Neural progenitor cell (in vitro differentiated cells): ENCODE measurements at regions not wholly inside any gene's neighbourhood (a gene's known extent, or its start where the extent isn't known, plus 50 kb on each side); places are given as distances from the start of the nearest gene placed in this dataset.

Source experiments
- DNase-seq: peaks from one replicate; pipeline ENCODE4 v3.0.0-alpha.2; 2016; ENCODE audit warnings: low spot score
- H2AFZ ChIP-seq: fragments of 200-600 bp; sonication (generic); replicated peaks from 2 replicates; pipeline ENCODE4 v1.6.1; 2016; ENCODE audit warnings: antibody characterized with exemption
- H3F3A ChIP-seq: fragments of 200-600 bp; sonication (generic); 2 replicates; pipeline ENCODE4 v1.6.1; 2016; ENCODE audit warnings: antibody characterized with exemption, low read depth
- H3K27ac ChIP-seq: fragments of 200-600 bp; sonication (generic); 2 replicates; pipeline ENCODE4 v1.5.1; 2016; ENCODE audit warnings: mild to moderate bottlenecking
- H3K27me3 ChIP-seq: fragments of 200-600 bp; sonication (generic); 2 replicates; pipeline ENCODE4 v1.6.1; 2016; ENCODE audit warnings: mild to moderate bottlenecking, moderate library complexity
- H3K36me3 ChIP-seq: fragments of 200-600 bp; sonication (generic); 2 replicates; pipeline ENCODE4 v1.5.1; 2016
- H3K4me1 ChIP-seq: fragments of 200-600 bp; sonication (generic); 2 replicates; pipeline ENCODE4 v1.6.1; 2016; ENCODE audit warnings: mixed run types
- H3K4me2 ChIP-seq: fragments of 200-600 bp; sonication (generic); 2 replicates; pipeline ENCODE4 v1.6.1; 2016
- H3K4me3 ChIP-seq: fragments of 200-600 bp; sonication (generic); 2 replicates; pipeline ENCODE4 v1.5.1; 2016
- H3K79me2 ChIP-seq: fragments of 200-600 bp; sonication (generic); 2 replicates; pipeline ENCODE4 v1.6.1; 2016; ENCODE audit warnings: low read depth
- H3K9ac ChIP-seq: fragments of 200-600 bp; sonication (generic); 2 replicates; pipeline ENCODE4 v1.6.1; 2016
- H3K9me3 ChIP-seq: fragments of 200-600 bp; sonication (generic); 2 replicates; pipeline ENCODE4 v1.5.1; 2016; ENCODE audit warnings: low read depth
- H4K20me1 ChIP-seq: fragments of 200-600 bp; sonication (generic); 2 replicates; pipeline ENCODE4 v1.6.1; 2016; ENCODE audit warnings: low read depth
- H3K27ac Mint-ChIP-seq: 3 replicates; pipeline ENCODE4 v1.8.0; 2021; ENCODE audit warnings: mixed read lengths
- H3K27me3 Mint-ChIP-seq: 2 replicates; pipeline ENCODE4 v1.8.0; 2022; ENCODE audit warnings: low read depth, mild to moderate bottlenecking, inconsistent platforms, moderate library complexity, mixed read lengths; ENCODE audit not compliant: insufficient read depth
- H3K36me3 Mint-ChIP-seq: 3 replicates; pipeline ENCODE4 v1.8.0; 2021; ENCODE audit warnings: mixed read lengths
- H3K4me1 Mint-ChIP-seq: 3 replicates; pipeline ENCODE4 v1.8.0; 2021; ENCODE audit warnings: mixed read lengths
- H3K4me3 Mint-ChIP-seq: 3 replicates; pipeline ENCODE4 v1.8.0; 2021; ENCODE audit warnings: mild to moderate bottlenecking, moderate library complexity, mixed read lengths
- H3K9me3 Mint-ChIP-seq: 3 replicates; pipeline ENCODE4 v1.8.0; 2020; ENCODE audit warnings: mixed read lengths
- EZH2 ChIP-seq: fragments of 200-600 bp; sonication (generic); IDR thresholded peaks from 2 replicates; pipeline ENCODE4 v1.6.1; 2017; ENCODE audit warnings: antibody characterized with exemption, mild to moderate bottlenecking, moderate library complexity
- EZH2phosphoT487 ChIP-seq: fragments of 200-600 bp; sonication (generic); IDR thresholded peaks from 2 replicates; pipeline ENCODE4 v1.6.1; 2017; ENCODE audit warnings: antibody characterized with exemption
- TF ChIP-seq, protein P1 (sequence below): fragments of 200-600 bp; sonication (generic); IDR thresholded peaks from 2 replicates; pipeline ENCODE4 v1.5.1; 2017; ENCODE audit warnings: antibody characterized with exemption, mild to moderate bottlenecking

GRCh38 chr10:108348215-108348614 lies 1183.7 kb upstream of the SORCS1 start:
- Histone ChIP-seq H3K4me3 (no peak overlapping the region), H3K27me3 (no peaks in the 10 kb centered on the region), H3K9ac (no peak overlapping the region), H2AFZ (no peak overlapping the region), H3K4me2 (no peak overlapping the region), H3K9me3 (no peaks in the 10 kb centered on the region), H4K20me1 (no peaks in the 10 kb centered on the region), H3K36me3 (no peaks in the 10 kb centered on the region), H3K79me2 (no peaks in the 10 kb centered on the region), H3K27ac (no peak overlapping the region), H3F3A (no peaks in the 10 kb centered on the region), H3K4me1 (no peaks in the 10 kb centered on the region)
- TF ChIP-seq, protein P1, sequence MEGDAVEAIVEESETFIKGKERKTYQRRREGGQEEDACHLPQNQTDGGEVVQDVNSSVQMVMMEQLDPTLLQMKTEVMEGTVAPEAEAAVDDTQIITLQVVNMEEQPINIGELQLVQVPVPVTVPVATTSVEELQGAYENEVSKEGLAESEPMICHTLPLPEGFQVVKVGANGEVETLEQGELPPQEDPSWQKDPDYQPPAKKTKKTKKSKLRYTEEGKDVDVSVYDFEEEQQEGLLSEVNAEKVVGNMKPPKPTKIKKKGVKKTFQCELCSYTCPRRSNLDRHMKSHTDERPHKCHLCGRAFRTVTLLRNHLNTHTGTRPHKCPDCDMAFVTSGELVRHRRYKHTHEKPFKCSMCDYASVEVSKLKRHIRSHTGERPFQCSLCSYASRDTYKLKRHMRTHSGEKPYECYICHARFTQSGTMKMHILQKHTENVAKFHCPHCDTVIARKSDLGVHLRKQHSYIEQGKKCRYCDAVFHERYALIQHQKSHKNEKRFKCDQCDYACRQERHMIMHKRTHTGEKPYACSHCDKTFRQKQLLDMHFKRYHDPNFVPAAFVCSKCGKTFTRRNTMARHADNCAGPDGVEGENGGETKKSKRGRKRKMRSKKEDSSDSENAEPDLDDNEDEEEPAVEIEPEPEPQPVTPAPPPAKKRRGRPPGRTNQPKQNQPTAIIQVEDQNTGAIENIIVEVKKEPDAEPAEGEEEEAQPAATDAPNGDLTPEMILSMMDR: no peak
- TF ChIP-seq EZH2 (no peak), EZH2phosphoT487 (no peak)
- no peaks in the 10 kb centered on the region for H3K27me3 Mint-ChIP-seq
- H3K27ac Mint-ChIP-seq: no peak overlapping the region
- DNase-seq: no peak
- H3K36me3 Mint-ChIP-seq: no peaks in the 10 kb centered on the region
- peaks cover 2% of the 10 kb centered on the region for H3K9me3 Mint-ChIP-seq
- H3K4me1 Mint-ChIP-seq: peaks cover 6% of the 10 kb centered on the region
- no peak overlapping the region for H3K4me3 Mint-ChIP-seq

- peaks cover 6% of the 10 kb centered on the region for H3K4me1 Mint-ChIP-seq
Measured at GRCh38 chr10:108346066-108346465, 1181.6 kb upstream of the SORCS1 start.

GRCh38 chr10:108338146-108338545 lies 1173.6 kb upstream of the SORCS1 start:
- H3K4me3 Mint-ChIP-seq: no peak overlapping the region
- Histone ChIP-seq H3K9me3 (no peaks in the 10 kb centered on the region), H4K20me1 (no peaks in the 10 kb centered on the region), H3K4me3 (no peak overlapping the region), H3K27me3 (no peaks in the 10 kb centered on the region), H2AFZ (no peak overlapping the region), H3K36me3 (no peaks in the 10 kb centered on the region), H3K9ac (no peak overlapping the region), H3K4me2 (no peak overlapping the region), H3F3A (no peaks in the 10 kb centered on the region), H3K4me1 (no peaks in the 10 kb centered on the region), H3K27ac (no peak overlapping the region), H3K79me2 (no peaks in the 10 kb centered on the region)
- TF ChIP-seq, protein P1: no peak
- no peak for TF ChIP-seq EZH2
- TF ChIP-seq EZH2phosphoT487: no peak
- peaks cover 10% of the 10 kb centered on the region for H3K9me3 Mint-ChIP-seq
- no peaks in the 10 kb centered on the region for H3K27me3 Mint-ChIP-seq
- H3K36me3 Mint-ChIP-seq: no peaks in the 10 kb centered on the region
- no peak overlapping the region for H3K27ac Mint-ChIP-seq
- peaks cover 2% of the 10 kb centered on the region for H3K4me1 Mint-ChIP-seq
- no peak for DNase-seq

More at GRCh38 chr10:108346066-108346465, 1181.6 kb upstream of the SORCS1 start:
- H4K20me1 ChIP-seq: no peaks in the 10 kb centered on the region
- H3K9ac ChIP-seq: no peak overlapping the region
- no peaks in the 10 kb centered on the region for H3K4me1 ChIP-seq
- H3F3A ChIP-seq: no peaks in the 10 kb centered on the region
- Mint-ChIP-seq H3K27me3 (no peaks in the 10 kb centered on the region), H3K27ac (no peak overlapping the region), H3K4me3 (no peak overlapping the region), H3K9me3 (peaks cover 8% of the 10 kb centered on the region), H3K36me3 (no peaks in the 10 kb centered on the region)
- no peak for DNase-seq
- H3K27me3 ChIP-seq: no peaks in the 10 kb centered on the region
- H3K9me3 ChIP-seq: no peaks in the 10 kb centered on the region
- H2AFZ ChIP-seq: no peak overlapping the region
- no peak overlapping the region for H3K27ac ChIP-seq
- no peaks in the 10 kb centered on the region for H3K79me2 ChIP-seq
- no peak overlapping the region for H3K4me2 ChIP-seq
- TF ChIP-seq EZH2 (no peak), EZH2phosphoT487 (no peak)
- TF ChIP-seq, protein P1: no peak
- H3K4me3 ChIP-seq: no peak overlapping the region
- H3K36me3 ChIP-seq: no peaks in the 10 kb centered on the region

GRCh38 chr10:108336836-108337235 lies 1172.3 kb upstream of the SORCS1 start:
- H3K4me3 Mint-ChIP-seq: no peak overlapping the region
- Histone ChIP-seq H3F3A (no peaks in the 10 kb centered on the region), H4K20me1 (no peaks in the 10 kb centered on the region), H2AFZ (no peak overlapping the region), H3K4me3 (no peak overlapping the region), H3K4me1 (no peaks in the 10 kb centered on the region), H3K9ac (no peak overlapping the region), H3K27me3 (no peaks in the 10 kb centered on the region), H3K4me2 (no peak overlapping the region), H3K27ac (no peak overlapping the region), H3K36me3 (no peaks in the 10 kb centered on the region), H3K79me2 (no peaks in the 10 kb centered on the region), H3K9me3 (no peaks in the 10 kb centered on the region)
- peaks cover 2% of the 10 kb centered on the region for H3K4me1 Mint-ChIP-seq
- DNase-seq: no peak
- TF ChIP-seq EZH2phosphoT487: no peak
- TF ChIP-seq, protein P1: no peak
- no peak for TF ChIP-seq EZH2
- H3K9me3 Mint-ChIP-seq: peaks cover 6% of the 10 kb centered on the region
- H3K27ac Mint-ChIP-seq: no peak overlapping the region
- no peaks in the 10 kb centered on the region for H3K27me3 Mint-ChIP-seq
- no peaks in the 10 kb centered on the region for H3K36me3 Mint-ChIP-seq
